CD4-positive, alpha-beta T cell treated with Interleukin-10 for 1 hour (primary cell): ENCODE measurements at regions not wholly inside any gene's neighbourhood (a gene's known extent, or its start where the extent isn't known, plus 50 kb on each side); places are given as distances from the start of the nearest gene placed in this dataset.

ENCODE experiments used
- DNase-seq: peaks from one replicate; pipeline ENCODE4 v3.0.0-alpha.2; 2020

DNA sequence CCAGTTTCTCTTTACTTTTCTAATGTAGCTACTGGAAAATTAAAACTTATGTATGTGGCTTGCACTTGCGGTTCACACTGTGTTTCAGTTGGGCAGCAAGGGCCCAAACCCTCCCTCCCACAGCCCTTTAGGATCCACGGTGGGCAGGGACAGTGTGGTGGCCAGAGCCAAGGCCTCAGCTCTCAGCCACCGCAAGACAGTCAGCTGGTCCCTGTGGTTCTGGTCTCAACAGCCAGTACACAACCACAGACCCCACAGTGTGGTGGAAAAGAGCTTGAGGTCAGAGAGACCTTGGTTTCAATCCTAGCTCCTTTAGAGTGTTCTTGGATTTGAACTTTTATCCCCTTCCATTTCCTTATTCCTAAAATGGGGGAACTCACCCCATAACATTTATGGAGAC is 153.0 kb upstream of the SMIM23 start:
- DNase-seq, result no peak

DNA sequence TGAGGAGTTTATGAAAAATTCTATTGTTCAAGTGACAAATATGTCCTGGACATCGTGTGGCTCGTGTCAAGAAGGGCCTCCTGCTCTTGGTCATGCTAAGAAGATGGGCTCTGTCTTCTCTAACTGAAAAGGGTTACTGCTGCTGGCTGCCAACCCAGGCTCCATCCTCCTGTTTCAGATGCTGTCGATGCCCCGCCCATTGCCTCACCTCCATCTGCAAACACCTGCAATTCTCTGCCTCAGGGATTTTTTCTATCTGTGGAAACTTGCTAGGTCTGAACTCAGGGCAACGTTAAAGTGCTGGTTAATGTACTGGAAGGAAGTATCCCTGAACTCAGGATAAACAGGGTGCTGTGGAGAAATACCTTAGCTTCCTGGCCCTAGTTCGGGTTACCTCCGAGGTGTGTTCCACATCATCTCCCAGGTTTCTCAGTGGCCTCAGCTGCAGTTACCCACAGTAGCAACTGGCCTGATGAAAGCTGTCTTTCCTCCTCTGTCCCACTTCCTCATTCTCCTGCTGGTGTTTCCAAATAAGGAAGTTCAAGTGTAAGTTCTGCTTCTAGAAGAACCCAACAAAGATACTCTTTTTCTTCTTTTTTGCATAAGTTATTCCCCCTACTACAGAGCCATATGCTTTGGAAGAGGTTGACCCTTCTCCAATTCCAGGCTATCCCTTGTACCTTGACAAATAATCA is 151.7 kb upstream of the SMIM23 start:
- no peak for DNase-seq

DNA sequence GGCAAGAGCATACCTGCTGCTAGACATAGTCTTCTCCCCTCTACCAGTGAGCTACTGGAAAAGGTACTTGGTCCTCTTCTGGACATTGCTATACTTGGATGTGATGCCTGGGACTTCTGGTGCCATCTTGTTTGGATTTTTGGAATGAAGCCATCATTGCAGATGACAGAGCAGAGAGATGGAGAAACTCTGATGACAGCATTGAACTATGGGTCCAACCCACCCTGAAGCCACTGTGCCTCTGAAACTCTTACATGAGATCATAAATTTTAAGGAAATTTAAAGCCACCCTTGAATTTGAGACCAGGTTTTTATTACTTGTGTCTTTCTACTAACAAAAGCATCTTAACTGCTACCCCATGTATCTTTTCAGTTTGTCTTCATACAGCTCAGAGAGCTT is 151.1 kb upstream of the SMIM23 start:
- no peak for DNase-seq

DNA sequence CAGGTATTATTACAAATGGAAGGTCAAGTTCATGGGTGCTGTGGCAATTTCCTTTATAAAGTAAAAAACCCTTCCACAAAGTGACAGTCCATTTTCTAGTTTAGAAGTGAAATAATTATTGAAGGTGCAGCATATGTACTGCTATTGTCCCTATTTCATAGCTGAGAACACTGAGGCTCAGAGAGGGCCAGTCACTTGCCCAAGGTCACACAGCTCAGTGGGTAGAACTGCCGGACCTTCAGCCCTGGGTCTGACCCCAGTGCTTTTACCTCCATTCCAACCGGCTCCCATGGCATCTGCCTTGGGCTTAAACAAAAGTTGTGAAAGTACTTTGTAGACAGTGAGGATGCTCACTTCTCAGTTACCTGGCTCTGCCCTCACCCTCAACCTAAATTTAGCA is 150.6 kb upstream of the SMIM23 start:
- DNase-seq, result no peak

DNA sequence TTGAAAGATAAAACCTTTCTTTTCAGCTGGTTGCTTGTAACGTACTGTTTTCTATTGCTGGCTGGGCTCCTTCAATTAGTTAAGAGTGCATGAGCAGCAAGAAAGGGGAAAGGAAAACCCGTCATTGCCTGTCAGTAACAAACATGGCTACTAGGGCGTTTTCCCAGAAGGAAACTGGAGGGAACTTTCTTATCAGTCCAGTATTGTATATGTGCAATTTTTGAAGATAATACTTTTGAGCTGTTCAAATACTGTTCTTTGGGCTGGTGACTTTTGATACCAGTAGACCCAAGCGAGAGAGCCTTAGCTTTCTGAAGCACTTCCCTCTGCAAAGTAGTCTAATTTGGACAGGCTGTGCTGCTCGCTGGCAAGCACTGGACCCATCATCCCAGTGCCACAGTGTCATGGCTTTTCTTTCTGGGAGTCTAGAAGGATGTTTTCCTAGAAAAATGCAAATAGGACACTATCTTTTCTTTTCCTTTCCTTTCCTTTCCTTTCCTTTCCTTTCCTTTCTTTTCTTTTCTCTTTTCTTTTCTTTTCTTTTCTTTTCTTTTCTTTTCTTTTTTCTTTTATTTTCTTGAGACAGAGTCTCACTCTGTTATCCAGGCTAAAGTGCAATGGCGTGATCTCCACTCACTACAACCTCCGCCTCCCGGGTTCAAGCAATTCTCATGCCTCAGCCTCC is 149.9 kb upstream of the SMIM23 start:
- no peak for DNase-seq

DNA sequence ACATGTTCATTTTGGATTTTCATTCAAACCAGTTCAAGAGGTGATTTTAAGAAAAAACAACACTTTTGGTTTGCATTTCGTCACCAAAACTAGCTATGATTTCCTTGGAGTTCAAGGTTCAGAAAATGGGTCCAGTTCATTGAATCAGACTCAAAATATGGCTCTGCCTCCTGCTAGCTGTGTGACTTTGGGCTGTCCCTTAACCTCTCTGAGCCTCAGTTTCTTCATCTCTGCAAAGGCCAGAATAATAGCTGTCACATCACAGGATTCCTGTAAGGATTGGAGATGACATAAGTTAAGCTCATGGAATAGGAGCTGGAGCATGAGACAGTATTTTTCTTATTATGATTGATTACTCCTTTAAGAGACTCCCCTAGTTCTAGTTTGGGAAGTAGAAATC is 147.8 kb upstream of the SMIM23 start:
- no peak for DNase-seq

DNA sequence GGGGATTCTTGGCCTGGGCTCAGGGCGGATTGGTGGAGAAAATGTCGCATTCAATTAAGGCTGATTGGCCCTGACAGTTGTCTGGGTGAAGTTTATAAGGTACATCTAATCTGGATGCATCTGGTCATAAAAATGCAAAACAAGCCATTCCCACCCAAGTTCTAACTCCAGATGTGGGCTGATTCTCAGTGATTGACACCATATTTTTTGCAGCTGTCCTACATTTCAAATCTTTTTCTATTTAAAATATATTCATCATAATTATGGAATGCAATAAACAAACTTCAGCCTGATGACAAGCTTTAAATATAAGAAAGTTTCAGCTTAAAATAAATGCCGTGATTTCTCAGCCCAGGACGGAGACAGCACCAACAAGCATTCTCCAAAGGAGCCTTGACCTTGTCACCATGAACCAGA is 146.4 kb upstream of the SMIM23 start:
- DNase-seq, result no peak

DNA sequence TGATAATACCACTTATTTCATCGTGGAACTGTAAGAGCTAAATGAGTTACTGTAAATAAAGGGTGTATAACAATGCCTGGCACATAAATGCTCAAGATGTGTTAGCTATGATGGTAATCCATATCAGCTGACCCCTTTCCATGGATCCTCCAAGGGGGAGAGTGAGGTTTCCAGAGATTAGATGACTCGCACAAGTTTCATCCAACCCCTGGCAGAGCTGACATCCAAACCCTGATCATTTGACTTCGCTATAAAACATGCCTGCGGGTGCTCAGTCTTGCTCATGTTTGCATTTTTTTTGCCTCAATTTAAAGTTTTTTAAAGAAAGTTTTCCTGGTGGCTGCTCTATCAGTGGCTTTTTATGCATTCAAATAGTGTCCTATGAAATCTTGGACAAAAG is 145.7 kb upstream of the SMIM23 start:
- no peak for DNase-seq

DNA sequence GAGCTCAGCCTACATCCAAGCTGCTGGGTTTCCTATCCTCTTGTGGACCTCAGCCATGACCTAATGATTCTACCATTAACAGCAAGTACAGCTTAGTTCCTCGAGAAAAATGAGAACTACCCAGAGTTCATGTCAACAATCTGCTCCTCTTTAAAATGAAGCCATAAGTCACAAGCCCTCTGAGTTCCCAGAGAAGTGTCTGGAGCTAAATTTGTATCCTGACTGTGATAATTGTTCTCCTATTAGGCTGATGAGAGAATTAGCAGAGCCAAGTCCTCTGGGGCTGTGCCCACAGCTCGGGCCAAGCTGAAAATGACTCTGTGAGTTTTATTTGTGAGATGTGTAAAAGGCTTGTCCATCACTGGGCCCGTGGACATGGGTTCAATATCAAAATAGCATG is 145.1 kb upstream of the SMIM23 start:
- no peak for DNase-seq

DNA sequence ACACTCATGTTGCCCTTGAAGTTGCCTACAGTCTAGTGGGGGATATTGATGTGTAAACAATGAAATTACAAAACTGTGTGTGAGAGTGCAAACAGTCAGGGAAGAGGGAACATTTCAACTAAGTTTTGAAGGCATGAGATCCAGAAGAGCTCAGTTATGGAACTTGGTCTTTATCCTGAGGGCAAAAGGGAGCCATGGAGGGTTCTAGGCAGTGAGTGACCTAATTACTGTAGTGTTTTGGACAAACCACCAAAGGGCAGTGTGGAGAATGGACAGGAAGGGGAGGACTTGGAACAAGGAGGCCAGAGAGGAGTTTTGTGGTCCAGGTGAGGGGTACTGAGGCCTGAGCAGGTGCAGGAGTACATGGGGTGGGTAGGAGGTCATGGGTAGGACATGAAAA is 143.7 kb upstream of the SMIM23 start:
- no peak for DNase-seq

DNA sequence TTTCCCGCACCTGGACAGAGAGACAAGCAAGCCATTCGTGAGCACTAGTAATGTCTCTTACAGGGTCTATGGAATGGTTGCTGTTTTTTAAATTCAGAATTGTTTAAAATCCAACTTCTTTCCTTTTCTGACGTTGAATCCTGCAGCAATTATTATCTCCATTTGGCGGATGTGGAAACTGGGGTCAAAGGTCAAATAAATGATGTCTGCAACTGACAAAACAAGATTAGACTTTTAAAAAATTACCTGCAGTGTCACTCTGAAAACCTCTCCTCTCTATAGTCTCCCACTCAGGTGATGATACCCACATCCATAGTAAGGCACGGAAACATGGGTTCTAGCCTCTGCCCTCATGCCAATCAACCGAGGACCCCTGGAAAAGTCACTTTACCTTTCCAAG is 142.7 kb upstream of the SMIM23 start:
- no peak for DNase-seq

DNA sequence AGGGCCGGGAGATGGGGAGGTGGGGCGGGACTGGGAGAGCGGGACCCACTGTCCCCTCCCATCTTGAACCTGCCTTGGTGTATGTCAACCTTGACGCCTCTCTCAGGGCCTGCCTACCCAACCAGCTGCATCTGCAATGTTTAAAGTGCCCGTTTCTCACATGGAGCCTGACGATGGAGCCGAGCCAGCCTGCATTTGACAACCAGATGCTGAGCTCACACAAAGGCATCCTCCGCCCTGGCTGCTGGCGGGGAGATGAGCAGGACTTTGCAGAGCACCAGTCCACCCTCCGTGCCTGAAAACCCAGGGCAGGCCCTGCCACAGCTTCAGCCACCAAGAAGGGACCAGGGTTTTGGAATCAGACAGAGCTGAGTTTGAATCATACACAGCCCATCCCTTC is 141.1 kb upstream of the SMIM23 start:
- DNase-seq, result no peak

DNA sequence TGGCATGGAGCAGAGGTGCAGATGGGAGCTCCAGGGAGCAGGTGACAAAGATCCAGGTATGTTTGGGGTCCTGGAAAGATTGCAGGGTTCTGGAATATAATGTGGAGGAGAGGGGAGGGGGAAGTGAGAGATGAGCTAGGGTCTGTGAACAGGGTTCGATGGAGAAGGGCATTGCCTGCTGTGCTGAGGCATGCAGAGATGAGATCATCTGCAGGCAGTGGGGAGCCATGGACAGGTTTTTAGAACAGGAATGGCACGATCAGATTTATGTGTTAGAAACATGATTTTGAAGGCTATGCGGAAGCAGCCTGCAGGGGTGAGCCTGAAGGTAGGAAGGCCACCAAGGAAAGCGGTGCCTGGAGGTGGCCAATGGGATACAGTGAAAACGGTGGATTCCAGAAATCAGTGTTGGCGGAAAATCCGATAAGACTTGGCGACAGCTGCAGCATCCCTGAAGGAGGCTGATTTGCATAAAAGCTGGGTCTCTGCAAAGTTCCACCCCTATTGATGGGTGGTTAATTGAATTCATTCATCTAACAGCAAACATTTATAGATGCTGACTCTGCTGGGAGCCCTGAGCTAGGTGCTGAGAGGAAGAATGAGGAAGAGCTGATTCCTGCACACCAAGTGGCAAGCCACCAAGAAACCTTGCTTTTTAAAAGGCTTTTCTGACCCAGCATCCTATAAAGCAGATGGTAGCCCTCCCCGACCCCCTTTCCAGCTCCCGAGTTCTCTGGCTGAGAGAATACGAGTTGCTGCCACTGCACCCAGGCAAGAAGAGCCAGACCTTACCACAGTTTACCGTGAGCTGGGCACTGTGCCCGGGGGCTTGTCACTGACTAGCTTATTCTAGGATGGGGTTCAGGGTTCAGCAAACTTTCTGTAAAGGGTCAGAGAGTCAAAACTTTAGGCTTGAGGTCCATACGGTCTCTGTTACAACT is 139.2 kb upstream of the SMIM23 start:
- no peak for DNase-seq

DNA sequence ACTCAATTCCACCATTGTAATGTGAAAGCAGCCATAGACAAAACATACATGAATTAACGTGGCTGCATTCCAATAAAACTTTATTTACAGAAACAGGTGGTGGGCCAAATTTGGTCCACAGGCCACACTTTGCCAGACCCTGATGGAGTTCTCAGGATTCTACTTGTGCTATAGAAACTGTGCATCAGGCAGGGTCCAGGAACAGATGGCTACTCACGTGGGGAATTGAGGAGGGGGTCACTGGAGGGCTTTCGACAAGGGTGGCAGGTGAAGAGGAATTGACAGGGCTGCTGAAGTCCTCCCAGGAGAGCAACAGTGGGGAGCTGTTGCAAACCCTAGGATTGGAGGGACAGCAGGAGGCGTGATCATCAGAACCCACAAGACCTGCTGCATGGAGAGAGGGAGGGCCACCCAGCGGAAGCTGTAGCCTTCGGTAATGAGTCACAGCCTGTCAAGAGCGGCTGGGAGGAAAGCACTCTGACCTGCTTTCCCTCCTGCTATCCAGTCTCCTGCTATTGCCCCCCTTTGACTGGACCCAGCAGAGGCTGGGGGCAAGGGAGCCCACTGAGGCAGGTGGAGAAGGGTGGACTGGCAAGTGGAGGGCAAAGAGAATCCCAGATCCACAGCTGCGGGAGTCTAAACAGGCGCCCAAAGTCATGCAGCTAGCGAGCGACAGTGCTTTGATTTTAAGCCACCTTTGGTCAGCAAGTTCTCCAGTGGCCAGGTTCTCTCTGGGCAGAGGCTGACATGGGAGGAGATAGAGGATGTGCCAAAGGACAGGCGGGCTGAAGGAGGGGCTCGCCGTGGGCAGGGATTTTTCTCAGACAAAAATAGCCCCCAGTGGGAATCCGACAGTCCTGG is 138.3 kb upstream of the SMIM23 start:
- DNase-seq, result no peak

DNA sequence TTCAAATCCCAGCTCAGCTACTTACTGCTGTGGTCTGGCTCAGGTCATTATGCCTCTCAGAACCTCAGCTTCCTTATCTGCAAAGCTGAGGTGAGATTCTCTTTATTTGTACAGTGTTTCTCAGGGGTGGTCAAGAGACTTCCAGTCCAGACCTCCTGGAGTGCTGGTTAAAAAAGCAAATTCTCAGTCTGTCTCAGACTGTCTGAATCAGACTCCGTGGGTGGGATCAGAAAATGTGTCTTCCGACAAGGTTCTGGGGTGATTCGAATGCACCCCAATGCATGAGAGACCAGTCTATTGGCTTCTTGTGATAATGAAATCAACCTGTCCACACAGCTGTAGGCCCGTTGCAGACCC is 137.7 kb upstream of the SMIM23 start:
- DNase-seq, result no peak

DNA sequence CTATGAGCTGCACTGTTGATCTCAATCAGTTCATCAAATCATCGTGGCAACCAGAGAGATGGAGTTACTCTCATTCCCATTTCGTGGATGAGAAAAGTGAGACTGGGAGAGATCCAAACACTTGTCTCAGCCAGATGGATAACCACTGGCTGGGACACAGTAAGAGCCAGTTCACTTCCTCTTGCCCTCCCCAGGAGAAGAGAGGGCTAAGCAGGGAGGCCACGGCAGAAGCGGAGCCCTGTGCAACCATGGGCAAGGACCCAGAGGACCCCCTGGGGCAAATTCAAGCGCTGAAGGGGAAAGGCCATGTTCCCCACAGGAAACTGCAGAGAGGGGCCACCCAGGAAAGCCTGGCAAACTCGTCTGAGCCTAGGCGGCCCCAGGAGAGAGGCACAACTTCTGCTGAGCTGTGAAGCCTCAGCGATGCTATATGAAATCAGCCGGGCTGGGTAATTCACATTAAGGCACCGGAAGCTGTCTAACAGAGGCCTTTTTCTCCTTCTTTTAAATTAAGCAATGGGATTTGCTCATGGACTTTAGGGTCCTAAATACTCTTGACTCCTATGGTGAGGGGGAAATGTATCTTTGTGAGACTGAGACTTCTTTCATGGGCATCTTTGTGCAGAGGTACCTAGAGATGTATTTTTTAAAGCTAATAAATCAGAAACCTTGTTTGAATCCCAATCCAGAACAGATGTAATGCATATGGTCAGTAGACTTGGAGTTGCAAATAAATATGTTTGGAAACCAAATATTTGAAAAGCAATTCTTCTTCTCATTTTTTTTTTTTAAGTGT is 137.1 kb upstream of the SMIM23 start:
- DNase-seq, result no peak

DNA sequence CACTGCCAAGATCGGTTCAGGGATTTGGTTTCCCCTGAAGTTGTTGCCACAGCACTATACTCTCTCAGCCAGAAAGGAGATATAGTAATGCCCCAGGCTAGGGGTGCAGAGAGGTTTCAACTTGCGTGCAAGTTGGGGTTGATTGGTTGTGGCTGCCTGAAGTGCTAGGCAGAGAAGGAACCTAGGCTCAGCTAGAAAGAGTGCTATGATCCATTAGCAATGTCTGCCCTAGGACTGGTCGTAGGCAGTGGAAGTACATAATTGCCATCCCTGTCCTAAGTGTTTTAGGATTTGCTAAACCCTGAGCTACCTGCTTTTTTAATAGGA is 136.6 kb upstream of the SMIM23 start:
- DNase-seq, result no peak

DNA sequence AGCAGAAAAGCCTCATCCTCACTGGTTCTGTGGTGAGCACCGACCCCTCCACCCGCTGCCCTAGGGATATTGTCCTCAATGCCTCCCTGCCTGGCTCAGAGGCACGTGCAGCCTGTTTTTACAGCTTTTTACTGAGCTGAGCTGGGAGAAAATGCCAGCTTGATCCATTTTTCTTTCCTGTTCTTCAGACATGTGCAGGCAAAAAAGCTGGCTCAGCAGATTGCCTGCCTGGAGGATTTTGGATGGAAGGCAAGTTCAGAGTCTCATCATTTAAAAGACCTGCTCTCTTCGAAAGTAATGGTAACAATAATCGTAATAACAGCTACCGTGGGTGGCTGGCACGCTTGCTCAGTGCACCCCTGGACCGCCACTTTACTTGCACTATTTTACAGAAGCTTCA is 135.0 kb upstream of the SMIM23 start:
- DNase-seq, result no peak

DNA sequence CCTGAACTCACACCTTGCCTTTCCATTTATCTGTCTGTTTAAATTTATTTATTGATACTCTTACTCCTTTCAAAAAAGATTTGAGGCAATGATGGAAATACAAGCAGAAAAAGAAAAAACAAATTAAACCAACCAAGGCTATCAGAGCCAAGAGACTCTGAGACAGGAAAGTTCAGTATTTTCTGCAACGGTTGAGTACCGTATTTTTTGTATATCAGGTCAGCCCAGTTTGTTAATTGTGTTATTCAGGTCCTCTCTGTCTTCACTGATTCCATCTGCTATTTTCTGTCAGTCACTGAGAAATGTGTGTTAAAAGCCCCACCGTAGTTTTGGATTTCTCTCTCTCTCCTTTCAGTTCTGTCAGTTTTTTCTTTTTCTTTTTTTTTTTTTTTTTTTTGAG is 134.5 kb upstream of the SMIM23 start:
- no peak for DNase-seq

DNA sequence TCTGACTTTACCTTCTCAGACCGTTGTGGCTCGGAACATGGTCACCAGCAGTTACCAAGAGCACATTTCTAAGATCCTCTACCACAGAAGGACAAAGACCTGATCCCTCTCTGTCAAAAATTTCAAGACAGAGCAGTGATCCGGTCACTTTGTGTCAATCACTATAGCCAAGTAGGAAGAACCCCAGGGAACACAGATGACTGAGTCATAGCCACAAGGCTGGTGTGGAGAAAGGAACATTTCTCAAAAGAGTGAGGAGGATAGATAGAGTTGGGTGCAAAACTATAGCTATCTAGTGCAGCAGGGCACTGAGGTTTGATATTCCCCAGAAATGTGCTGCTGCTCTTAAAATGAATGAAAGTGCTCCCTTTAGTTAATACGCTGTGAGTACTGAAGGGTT is 130.7 kb upstream of the SMIM23 start:
- DNase-seq, result no peak

DNA sequence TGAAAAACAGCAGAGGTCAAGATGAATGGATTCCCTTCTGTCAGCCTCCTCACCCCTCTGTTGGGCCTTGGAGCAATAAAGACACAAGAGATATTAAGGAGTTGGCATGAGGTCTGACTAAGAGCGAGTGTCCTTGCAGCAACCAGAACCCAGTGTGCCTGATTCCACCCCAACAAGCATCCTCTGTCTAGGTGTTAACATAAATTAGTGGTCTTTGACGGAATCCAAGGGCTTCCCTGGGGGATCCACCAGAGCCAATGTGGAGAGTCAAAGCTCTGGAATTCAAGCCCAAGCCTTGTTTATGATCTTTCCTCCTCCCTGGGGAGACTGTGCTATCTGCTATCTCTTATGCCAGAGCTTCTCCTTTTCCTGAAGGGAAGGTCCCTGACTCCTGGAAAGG is 128.1 kb upstream of the SMIM23 start:
- DNase-seq, result no peak

DNA sequence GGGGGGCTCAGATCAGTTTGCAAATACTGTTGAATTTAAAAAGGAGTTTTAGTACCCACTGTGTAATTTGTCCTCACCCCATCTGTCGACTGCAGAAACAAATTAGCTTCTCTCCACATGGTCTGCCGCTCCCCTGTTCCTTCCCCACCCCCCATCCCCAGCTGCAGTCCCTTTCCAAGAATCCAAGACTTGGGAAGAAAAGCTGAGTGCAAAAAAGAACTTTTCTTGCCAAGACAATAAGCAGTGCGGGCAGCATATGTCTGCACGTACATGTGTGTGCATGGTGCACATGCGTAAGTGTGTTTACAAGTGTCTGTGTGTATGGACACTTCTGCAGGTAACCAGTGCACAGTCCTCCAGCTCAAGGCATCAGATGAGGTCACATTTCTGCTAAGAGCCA is 125.7 kb upstream of the SMIM23 start:
- DNase-seq, result no peak
